Activated CD4-positive, alpha-beta T cell treated with anti-CD3 and anti-CD28 coated beads, Interleukin-2, amount 10 ng/mL, durations not matched to agents 24 days and 14 days (primary cell): ENCODE measurements at regions not wholly inside any gene's neighbourhood (a gene's known extent, or its start where the extent isn't known, plus 50 kb on each side); places are given as distances from the start of the nearest gene placed in this dataset.

ENCODE experiments used
- DNase-seq: peaks from one replicate; pipeline ENCODE4 v3.0.0; 2022
- H3K27ac Mint-ChIP-seq: one replicate; pipeline ENCODE4 v1.8.0; 2022; ENCODE audit warnings: mild to moderate bottlenecking, mixed read lengths
- H3K27me3 Mint-ChIP-seq: one replicate; pipeline ENCODE4 v1.8.0; 2022; ENCODE audit warnings: mixed read lengths
- H3K36me3 Mint-ChIP-seq: one replicate; pipeline ENCODE4 v1.8.0; 2022; ENCODE audit warnings: low read depth, mild to moderate bottlenecking, mixed read lengths
- H3K4me1 Mint-ChIP-seq: one replicate; pipeline ENCODE4 v1.8.0; 2021; ENCODE audit warnings: mixed read lengths
- H3K4me3 Mint-ChIP-seq: one replicate; pipeline ENCODE4 v1.8.0; 2022; ENCODE audit warnings: mild to moderate bottlenecking, moderate library complexity, mixed read lengths
- H3K9me3 Mint-ChIP-seq: one replicate; pipeline ENCODE4 v1.8.0; 2021; ENCODE audit warnings: mixed read lengths
- intact Hi-C: fragments of 100-400 bp; cut with micrococcal nuclease; formaldehyde crosslinking; loops from one replicate; pipeline ENCODE4 v1.15.1; 2023

GRCh38 chr11:116644201-116644940 lies 128.4 kb downstream of the BUD13 start:
- intact Hi-C loops, result no loop called here
- DNase-seq, result no peak
- no peaks in the 10 kb centered on the region for H3K9me3 Mint-ChIP-seq
- no peak overlapping the region for H3K27ac Mint-ChIP-seq
- no peak overlapping the region for H3K4me3 Mint-ChIP-seq
- no peaks in the 10 kb centered on the region for H3K27me3 Mint-ChIP-seq
- no peaks in the 10 kb centered on the region for H3K4me1 Mint-ChIP-seq
- no peaks in the 10 kb centered on the region for H3K36me3 Mint-ChIP-seq

DNA sequence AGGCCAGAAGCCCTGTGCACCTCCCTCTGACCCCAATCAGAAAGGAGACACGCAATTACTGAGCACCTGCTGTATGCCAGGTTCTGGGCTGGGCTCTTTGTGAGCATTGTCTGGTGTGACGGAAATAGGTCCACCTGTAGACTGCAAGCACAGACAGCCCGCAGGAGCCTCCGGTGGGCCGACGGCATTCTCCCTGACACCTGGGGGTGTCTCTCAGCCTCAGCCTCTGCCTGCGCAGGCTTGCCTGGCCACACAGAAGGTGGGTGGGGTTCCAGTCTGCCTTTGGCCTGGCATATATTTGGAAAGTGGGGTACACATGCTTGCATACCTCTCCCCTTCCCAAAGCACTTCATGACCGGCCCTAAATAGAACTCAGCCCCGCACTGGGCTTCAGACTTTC lies 129.3 kb downstream of the BUD13 start:
- Mint-ChIP-seq H3K9me3 (no peaks in the 10 kb centered on the region), H3K4me3 (no peak overlapping the region), H3K27ac (no peak overlapping the region), H3K27me3 (no peaks in the 10 kb centered on the region), H3K36me3 (no peaks in the 10 kb centered on the region), H3K4me1 (no peaks in the 10 kb centered on the region)
- intact Hi-C loops, result no loop called here
- DNase-seq, result no peak

DNA sequence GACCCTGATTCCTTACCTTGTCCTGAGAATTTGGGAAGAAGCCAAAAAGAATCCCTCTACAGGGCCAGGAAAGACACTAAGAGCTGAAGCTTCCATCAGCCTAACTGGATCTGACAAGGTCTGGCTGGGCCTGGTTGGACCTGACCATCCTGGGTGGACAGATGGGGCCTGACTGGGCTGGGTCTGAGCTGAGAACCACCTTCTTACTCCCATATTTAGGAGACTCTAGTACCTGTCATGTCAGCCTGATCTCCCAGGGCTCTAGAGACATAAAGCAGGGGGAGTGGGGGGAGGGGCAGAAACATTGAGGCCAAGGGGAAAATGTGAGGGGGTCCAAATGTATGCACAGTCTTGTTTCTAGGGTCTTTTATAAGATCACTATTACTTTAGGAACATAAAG lies 129.9 kb downstream of the BUD13 start:
- no peaks in the 10 kb centered on the region for H3K9me3 Mint-ChIP-seq
- no peaks in the 10 kb centered on the region for H3K4me1 Mint-ChIP-seq
- DNase-seq, result no peak
- H3K36me3 Mint-ChIP-seq, result no peaks in the 10 kb centered on the region
- H3K4me3 Mint-ChIP-seq, result no peak overlapping the region
- no peak overlapping the region for H3K27ac Mint-ChIP-seq
- intact Hi-C loops, result no loop called here
- H3K27me3 Mint-ChIP-seq, result no peaks in the 10 kb centered on the region

GRCh38 chr11:116642481-116642880 lies 130.3 kb downstream of the BUD13 start:
- H3K9me3 Mint-ChIP-seq, result no peaks in the 10 kb centered on the region

DNA sequence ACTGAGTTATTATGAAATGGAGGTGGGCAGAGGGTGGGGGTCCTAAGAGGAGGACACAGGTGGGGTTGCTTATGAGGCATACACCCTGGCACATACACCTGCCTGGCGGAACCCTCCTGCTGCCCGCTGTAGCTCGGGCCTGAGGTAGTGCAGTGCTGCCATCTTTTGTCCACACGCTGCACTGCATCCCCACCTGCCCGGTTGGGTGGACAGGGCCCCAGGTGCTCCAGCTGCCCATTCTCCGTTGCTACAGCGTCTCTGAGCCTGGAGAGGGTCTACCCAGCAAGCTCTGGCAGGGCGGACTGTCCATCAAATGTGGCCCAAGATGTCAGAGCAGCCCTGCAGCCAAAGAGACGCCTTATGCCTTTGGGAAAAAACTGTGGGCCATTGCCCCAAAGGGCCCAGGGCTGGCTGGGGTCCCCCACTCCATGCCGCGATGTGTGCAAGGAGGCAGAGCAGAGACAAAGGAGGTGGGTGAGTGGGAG lies 131.2 kb downstream of the BUD13 start:
- Mint-ChIP-seq H3K27ac (no peak overlapping the region), H3K36me3 (no peaks in the 10 kb centered on the region), H3K9me3 (no peaks in the 10 kb centered on the region), H3K4me3 (no peak overlapping the region), H3K27me3 (no peaks in the 10 kb centered on the region), H3K4me1 (no peaks in the 10 kb centered on the region)
- peak; percentile 75 for DNase-seq
- intact Hi-C loops, result no loop called here

More at GRCh38 chr11:116642481-116642880, 130.3 kb downstream of the BUD13 start:
- DNase-seq, result no peak
- Mint-ChIP-seq H3K27ac (no peak overlapping the region), H3K27me3 (no peaks in the 10 kb centered on the region), H3K4me3 (no peak overlapping the region), H3K4me1 (no peaks in the 10 kb centered on the region), H3K36me3 (no peaks in the 10 kb centered on the region)
- intact Hi-C loops, result no loop called here

DNA sequence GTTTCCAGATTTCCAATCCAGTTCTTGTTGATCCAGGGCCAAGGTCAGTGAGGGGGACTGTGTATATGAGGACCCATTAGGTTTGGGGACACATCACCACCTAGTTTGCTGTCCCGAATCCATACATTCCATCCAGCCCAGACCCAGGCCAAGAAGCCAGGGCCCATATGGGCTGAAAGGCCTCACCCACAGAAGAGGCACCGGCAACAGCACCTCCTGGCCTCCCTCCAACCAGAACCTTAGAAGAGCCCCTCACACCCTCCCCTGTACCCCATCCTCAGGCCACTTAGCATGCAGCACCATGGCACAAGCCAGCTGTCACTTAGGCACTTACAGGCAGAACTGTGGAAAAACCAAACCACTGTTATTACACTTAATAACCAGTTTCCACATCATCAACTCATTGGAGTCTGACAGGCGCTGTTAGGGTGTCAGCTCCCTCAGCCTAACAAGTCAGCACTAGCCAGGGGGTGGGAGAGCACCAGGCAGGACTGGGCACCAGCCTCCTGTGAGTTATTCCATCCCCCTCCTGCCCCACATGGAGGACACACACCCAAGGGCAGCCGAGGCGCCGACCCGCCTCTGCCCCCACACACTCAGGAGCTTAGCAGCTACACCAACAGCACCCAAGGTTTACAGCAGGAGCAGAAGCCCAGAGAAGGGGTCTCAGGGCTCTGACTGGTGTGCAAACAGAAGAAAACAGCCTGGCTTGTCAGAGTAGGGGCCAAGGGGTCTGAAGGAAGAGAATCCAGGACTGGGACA lies 132.0 kb downstream of the BUD13 start:
- no peak overlapping the region for H3K27ac Mint-ChIP-seq
- no peaks in the 10 kb centered on the region for H3K27me3 Mint-ChIP-seq
- H3K9me3 Mint-ChIP-seq, result no peaks in the 10 kb centered on the region
- intact Hi-C loops, result no loop called here
- no peaks in the 10 kb centered on the region for H3K36me3 Mint-ChIP-seq
- no peak for DNase-seq
- no peaks in the 10 kb centered on the region for H3K4me1 Mint-ChIP-seq
- no peak overlapping the region for H3K4me3 Mint-ChIP-seq

- Mint-ChIP-seq H3K27me3 (no peaks in the 10 kb centered on the region), H3K9me3 (no peaks in the 10 kb centered on the region), H3K27ac (no peak overlapping the region), H3K36me3 (no peaks in the 10 kb centered on the region), H3K4me1 (no peaks in the 10 kb centered on the region), H3K4me3 (no peak overlapping the region)
- intact Hi-C loops, result no loop called here
- DNase-seq, result no peak
Measured at GRCh38 chr11:116638463-116638862, 134.3 kb downstream of the BUD13 start.

GRCh38 chr11:116637766-116638165 lies 135.0 kb downstream of the BUD13 start:
- Mint-ChIP-seq H3K4me1 (no peaks in the 10 kb centered on the region), H3K27me3 (no peaks in the 10 kb centered on the region), H3K9me3 (no peaks in the 10 kb centered on the region), H3K36me3 (no peaks in the 10 kb centered on the region), H3K27ac (no peak overlapping the region), H3K4me3 (no peak overlapping the region)
- no peak for DNase-seq
- intact Hi-C loops, result no loop called here

- Mint-ChIP-seq H3K36me3 (no peaks in the 10 kb centered on the region), H3K9me3 (no peaks in the 10 kb centered on the region), H3K27ac (no peak overlapping the region), H3K27me3 (no peaks in the 10 kb centered on the region), H3K4me1 (no peaks in the 10 kb centered on the region), H3K4me3 (no peak overlapping the region)
- intact Hi-C loops, result no loop called here
- no peak for DNase-seq
Measured at GRCh38 chr11:116636341-116636929, 136.4 kb downstream of the BUD13 start.

- Mint-ChIP-seq H3K4me1 (no peaks in the 10 kb centered on the region), H3K36me3 (no peaks in the 10 kb centered on the region), H3K4me3 (no peak overlapping the region), H3K9me3 (no peaks in the 10 kb centered on the region), H3K27ac (no peak overlapping the region), H3K27me3 (peaks cover 4% of the 10 kb centered on the region)
- no peak for DNase-seq
- intact Hi-C loops, result no loop called here
Measured at GRCh38 chr11:116631201-116631600, 141.6 kb downstream of the BUD13 start.

DNA sequence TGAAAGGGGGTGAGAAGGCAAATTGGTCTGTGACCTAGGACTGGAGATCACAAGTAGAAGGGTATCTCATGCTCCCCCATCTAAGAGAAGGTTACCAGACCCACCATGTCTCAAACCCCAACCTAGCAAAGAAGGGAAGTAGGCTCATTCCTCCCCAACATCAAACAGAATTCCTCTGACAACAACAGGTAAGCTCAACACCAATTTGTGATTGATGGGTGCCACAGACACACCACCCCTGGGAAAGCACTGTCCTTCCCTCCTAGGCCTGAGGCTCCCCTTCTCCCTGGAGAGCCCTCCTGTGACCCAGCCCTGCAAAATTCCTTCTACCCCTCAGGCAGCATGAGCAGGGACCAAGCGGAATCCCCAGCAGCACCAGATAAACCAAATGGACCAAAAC lies 154.3 kb downstream of the BUD13 start:
- Mint-ChIP-seq H3K36me3 (no peaks in the 10 kb centered on the region), H3K4me1 (no peaks in the 10 kb centered on the region), H3K27me3 (peaks cover 8% of the 10 kb centered on the region), H3K27ac (no peak overlapping the region), H3K4me3 (no peak overlapping the region), H3K9me3 (no peaks in the 10 kb centered on the region)
- no peak for DNase-seq
- intact Hi-C loops, result no loop called here

GRCh38 chr11:116615211-116615865 lies 157.4 kb downstream of the BUD13 start:
- H3K36me3 Mint-ChIP-seq, result no peaks in the 10 kb centered on the region
- no peak overlapping the region for H3K27ac Mint-ChIP-seq
- H3K27me3 Mint-ChIP-seq, result peaks cover 1% of the 10 kb centered on the region
- H3K9me3 Mint-ChIP-seq, result no peaks in the 10 kb centered on the region
- intact Hi-C loops, result no loop called here
- no peaks in the 10 kb centered on the region for H3K4me1 Mint-ChIP-seq
- no peak overlapping the region for H3K4me3 Mint-ChIP-seq
- DNase-seq, result no peak

GRCh38 chr11:116614306-116615210 lies 158.2 kb downstream of the BUD13 start:
- no peak for DNase-seq
- no peaks in the 10 kb centered on the region for H3K9me3 Mint-ChIP-seq
- intact Hi-C loops, result no loop called here
- no peak overlapping the region for H3K27ac Mint-ChIP-seq
- peaks cover 1% of the 10 kb centered on the region for H3K27me3 Mint-ChIP-seq
- no peak overlapping the region for H3K4me3 Mint-ChIP-seq
- H3K36me3 Mint-ChIP-seq, result no peaks in the 10 kb centered on the region
- H3K4me1 Mint-ChIP-seq, result no peaks in the 10 kb centered on the region
